HCT116 (cell line): ENCODE measurements at regions not wholly inside any gene's neighbourhood (a gene's known extent, or its start where the extent isn't known, plus 50 kb on each side); places are given as distances from the start of the nearest gene placed in this dataset.

Experiments used
- ATAC-seq: fragments of 200-7000 bp; cut with Tn5 transposase; 2 replicates; pipeline ENCODE4 v1.9.1; 2020; ENCODE audit warnings: mild to moderate bottlenecking, moderate library complexity
- BruUV-seq: library from RNA; stranded (reverse); fragments of 400-500 nt; replicated peaks from 2 replicates; lab custom pipeline; 2021; lab: Mats Ljungman, UMichigan
- CTCF ChIA-PET: fragments of 300-600 bp; sonication (Branson Sonifier 250); formaldehyde crosslinking; loops from one replicate; lab custom pipeline; 2021; ENCODE audit warnings: antibody characterized with exemption; lab: Charles Lee
- POLR2A ChIA-PET: fragments of 300-600, 350-600 bp; sonication (Branson Sonifier 250); formaldehyde crosslinking; loops from one replicate; lab custom pipeline; 2021; ENCODE audit warnings: antibody characterized with exemption; lab: Charles Lee
- RAD21 ChIA-PET, 2 experiments: fragments of 300-600 bp; sonication (Branson Sonifier 250); formaldehyde crosslinking; loops; one replicate each; lab custom pipeline; 2023; ENCODE audit warnings: low total read pairs in 2 of 2; ENCODE audit not compliant: uncharacterized antibody in 2 of 2, unreplicated experiment in 2 of 2, low non-redundant PET in 1 of 2; lab: Charles Lee
- DNase-seq: peaks from one replicate; pipeline ENCODE4 v3.0.0-alpha.2; 2010; ENCODE audit warnings: low read depth, low spot score
- H2AFZ ChIP-seq: fragments of 200-600 bp; shearing (Covaris generic), sonication (generic); 2 replicates; pipeline ENCODE4 v1.6.1; 2017; ENCODE audit warnings: low read depth, mixed run types, mixed read lengths, antibody characterized with exemption, low read length; ENCODE audit not compliant: poor library complexity, severe bottlenecking
- H3K27ac ChIP-seq: 2 replicates; pipeline ENCODE4 v1.5.1; 2012; ENCODE audit warnings: low read depth, low read length
- H3K27me3 ChIP-seq: fragments of 200-600 bp; sonication (generic); 2 replicates; pipeline ENCODE4 v1.6.1; 2016; ENCODE audit warnings: mixed run types, low read length, mixed read lengths; ENCODE audit not compliant: insufficient read depth
- H3K36me3 ChIP-seq, 2 experiments: fragments of 200-500 bp in 1 of 2; fragments of 200-600 bp in 1 of 2; sonication (Bioruptor generic) in 1 of 2; sonication (generic) in 1 of 2; 2 replicates each; pipeline versions ENCODE4 v1.5.1 to v1.6.1; 2014 to 2016; ENCODE audit warnings: low read length in 2 of 2, inconsistent platforms in 1 of 2, mixed read lengths in 1 of 2, mixed run types in 1 of 2; ENCODE audit not compliant: insufficient read depth in 2 of 2, control insufficient read depth in 1 of 2
- H3K4me1 ChIP-seq, 2 experiments: fragments of 200-600 bp in 1 of 2; sonication (generic) in 1 of 2; 2 replicates each; pipeline versions ENCODE4 v1.5.1 to v1.6.1; 2012 to 2017; ENCODE audit warnings: low read length in 2 of 2, inconsistent platforms in 1 of 2, mild to moderate bottlenecking in 1 of 2, mixed read lengths in 1 of 2, mixed run types in 1 of 2, moderate library complexity in 1 of 2; ENCODE audit not compliant: insufficient read depth in 2 of 2, control insufficient read depth in 1 of 2
- H3K4me2 ChIP-seq: fragments of 200-600 bp; sonication (generic); 2 replicates; pipeline ENCODE4 v1.6.1; 2017; ENCODE audit warnings: mixed run types, low read length, mixed read lengths
- H3K4me3 ChIP-seq, 2 experiments: fragments of 200-600 bp in 1 of 2; sonication (generic) in 1 of 2; replicated peaks in 1 of 2; 2 replicates each; pipeline ENCODE4 v1.5.1; 2011 to 2016; ENCODE audit warnings: low read length in 2 of 2, control low read depth in 1 of 2, low read depth in 1 of 2, mild to moderate bottlenecking in 1 of 2, mixed read lengths in 1 of 2, mixed run types in 1 of 2
- H3K79me2 ChIP-seq: fragments of 200-600 bp; sonication (generic); 2 replicates; pipeline ENCODE4 v1.6.1; 2017; ENCODE audit warnings: mild to moderate bottlenecking, mixed run types, low read length, moderate library complexity, mixed read lengths; ENCODE audit not compliant: insufficient read depth
- H3K9ac ChIP-seq: fragments of 200-600 bp; sonication (generic); 2 replicates; pipeline ENCODE4 v1.6.1; 2016; ENCODE audit warnings: low read length, mixed read lengths
- H3K9me2 ChIP-seq: fragments of 200-600 bp; sonication (generic), shearing (Covaris generic); 2 replicates; pipeline ENCODE4 v1.6.1; 2017; ENCODE audit warnings: mixed run types, mild to moderate bottlenecking, moderate library complexity; ENCODE audit not compliant: insufficient read depth
- H3K9me3 ChIP-seq, 2 experiments: fragments of 200-500 bp in 1 of 2; fragments of 200-600 bp in 1 of 2; sonication (Bioruptor generic) in 1 of 2; sonication (generic) in 1 of 2; 2 replicates each; pipeline ENCODE4 v1.6.1; 2014 to 2017; ENCODE audit warnings: low read length in 2 of 2, mixed read lengths in 2 of 2, inconsistent platforms in 1 of 2, low read depth in 1 of 2, mild to moderate bottlenecking in 1 of 2, mixed run types in 1 of 2, moderate library complexity in 1 of 2; ENCODE audit not compliant: control insufficient read depth in 1 of 2, insufficient read depth in 1 of 2
- H4K20me1 ChIP-seq: fragments of 200-600 bp; sonication (generic), shearing (Covaris generic); 2 replicates; pipeline ENCODE4 v1.6.1; 2017; ENCODE audit warnings: mixed run types, mild to moderate bottlenecking, moderate library complexity; ENCODE audit not compliant: insufficient read depth
- CBX3 ChIP-seq: IDR thresholded peaks from 2 replicates; pipeline ENCODE4 v1.6.1; 2012; ENCODE audit warnings: low read depth
- EGR1 ChIP-seq: IDR thresholded peaks from 2 replicates; pipeline ENCODE4 v1.6.1; 2012; ENCODE audit warnings: low read depth
- ELF1 ChIP-seq: IDR thresholded peaks from 2 replicates; pipeline ENCODE4 v1.6.1; 2012; ENCODE audit warnings: low read depth, borderline replicate concordance
- EZH2 ChIP-seq: fragments of 200-600 bp; sonication (generic); IDR thresholded peaks from 2 replicates; pipeline ENCODE4 v1.6.1; 2017; ENCODE audit warnings: antibody characterized with exemption, mixed run types
- EZH2phosphoT487 ChIP-seq: fragments of 200-600 bp; IDR thresholded peaks from 2 replicates; pipeline ENCODE4 v1.6.1; 2018; ENCODE audit warnings: antibody characterized with exemption, borderline replicate concordance
- FOSL1 ChIP-seq: IDR thresholded peaks from 2 replicates; pipeline ENCODE4 v1.6.1; 2012; ENCODE audit warnings: low read depth
- POLR2A ChIP-seq: IDR thresholded peaks from 2 replicates; pipeline ENCODE4 v1.7.0; 2011; ENCODE audit warnings: borderline replicate concordance; ENCODE audit not compliant: insufficient read depth, insufficient read length; ENCODE audit errors: extremely low read depth
- POLR2AphosphoS5 ChIP-seq: IDR thresholded peaks from 2 replicates; pipeline ENCODE4 v1.6.1; 2011; ENCODE audit warnings: mild to moderate bottlenecking, low read depth, low read length, moderate library complexity
- SP1 ChIP-seq: IDR thresholded peaks from 2 replicates; pipeline ENCODE4 v1.6.1; 2012; ENCODE audit warnings: low read depth
- SRF ChIP-seq: IDR thresholded peaks from 2 replicates; pipeline ENCODE4 v1.6.1; 2012; ENCODE audit warnings: low read depth
- TCF7L2 ChIP-seq: IDR thresholded peaks from 2 replicates; pipeline ENCODE4 v1.7.0; 2011; ENCODE audit warnings: borderline replicate concordance, inconsistent platforms; ENCODE audit not compliant: insufficient read depth, insufficient read length; ENCODE audit errors: extremely low read depth
- YY1 ChIP-seq: IDR thresholded peaks from 2 replicates; pipeline ENCODE4 v1.6.1; 2011; ENCODE audit warnings: low read length, low read depth, moderate library complexity, mild to moderate bottlenecking; ENCODE audit not compliant: insufficient replicate concordance; ENCODE audit errors: extremely low read depth
- ZFX ChIP-seq: fragments of 450-650 bp; IDR thresholded peaks from 2 replicates; pipeline ENCODE4 v1.6.1; 2017
- intact Hi-C: fragments of 100-400 bp; cut with micrococcal nuclease; formaldehyde crosslinking; loops from 2 replicates; pipeline ENCODE4 v1.10.0; 2022
- TF ChIP-seq, protein P1 (sequence below): IDR thresholded peaks from 2 replicates; pipeline ENCODE4 v1.6.1; 2012; ENCODE audit warnings: low read depth
- TF ChIP-seq, protein P2 (sequence below): IDR thresholded peaks from 2 replicates; pipeline ENCODE4 v1.6.1; 2012
- TF ChIP-seq, protein P3 (sequence below), 3 experiments: fragments of 200-600 bp in 1 of 3; sonication (generic) in 1 of 3; IDR thresholded peaks in 2 of 3; conservative IDR thresholded peaks in 1 of 3; 2 replicates each; pipeline ENCODE4 v1.5.1; 2012 to 2017; ENCODE audit warnings: low read depth in 2 of 3, low read length in 2 of 3, antibody characterized with exemption in 1 of 3, borderline replicate concordance in 1 of 3, control low read depth in 1 of 3, mild to moderate bottlenecking in 1 of 3, mixed read lengths in 1 of 3, mixed run types in 1 of 3, moderate library complexity in 1 of 3; ENCODE audit not compliant: insufficient read depth in 1 of 3
- TF ChIP-seq, protein P4 (sequence below): IDR thresholded peaks from 2 replicates; pipeline ENCODE4 v1.6.1; 2012

DNA sequence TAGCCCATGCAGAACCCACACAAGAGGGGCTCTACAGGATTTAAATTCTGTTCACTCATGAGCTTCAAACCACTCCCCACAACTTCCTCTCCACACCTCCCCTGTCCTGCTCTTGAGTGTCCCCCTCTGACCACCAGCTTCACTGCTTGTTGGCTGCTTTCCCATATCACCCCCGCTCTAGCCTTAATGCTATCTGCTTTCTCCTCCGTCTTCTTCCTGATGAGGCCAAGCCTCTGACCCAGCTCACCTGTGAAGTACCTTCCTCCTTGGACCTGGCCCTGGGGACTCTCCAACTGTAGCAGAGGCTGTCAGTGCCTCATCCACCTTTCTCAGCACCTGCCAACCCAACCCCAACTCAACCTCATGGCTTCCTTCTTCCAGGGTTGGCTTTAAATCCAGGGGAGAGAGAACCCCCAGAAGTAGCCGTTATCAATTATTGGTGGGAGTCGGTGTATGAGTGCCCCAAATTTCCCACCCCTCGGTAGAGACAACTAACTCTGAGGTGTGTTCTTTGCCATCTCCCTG, 174.8 kb downstream of the MINAR1 start:
- no peaks in the 10 kb centered on the region for H3K36me3 ChIP-seq
- TF ChIP-seq SRF (no peak), POLR2A (no peak), ZFX (no peak), FOSL1 (no peak), ELF1 (no peak), YY1 (no peak), TCF7L2 (no peak), SP1 (no peak), POLR2AphosphoS5 (no peak), CBX3 (no peak), EZH2 (no peak), EZH2phosphoT487 (no peak), EGR1 (no peak)
- TF ChIP-seq, protein P1, sequence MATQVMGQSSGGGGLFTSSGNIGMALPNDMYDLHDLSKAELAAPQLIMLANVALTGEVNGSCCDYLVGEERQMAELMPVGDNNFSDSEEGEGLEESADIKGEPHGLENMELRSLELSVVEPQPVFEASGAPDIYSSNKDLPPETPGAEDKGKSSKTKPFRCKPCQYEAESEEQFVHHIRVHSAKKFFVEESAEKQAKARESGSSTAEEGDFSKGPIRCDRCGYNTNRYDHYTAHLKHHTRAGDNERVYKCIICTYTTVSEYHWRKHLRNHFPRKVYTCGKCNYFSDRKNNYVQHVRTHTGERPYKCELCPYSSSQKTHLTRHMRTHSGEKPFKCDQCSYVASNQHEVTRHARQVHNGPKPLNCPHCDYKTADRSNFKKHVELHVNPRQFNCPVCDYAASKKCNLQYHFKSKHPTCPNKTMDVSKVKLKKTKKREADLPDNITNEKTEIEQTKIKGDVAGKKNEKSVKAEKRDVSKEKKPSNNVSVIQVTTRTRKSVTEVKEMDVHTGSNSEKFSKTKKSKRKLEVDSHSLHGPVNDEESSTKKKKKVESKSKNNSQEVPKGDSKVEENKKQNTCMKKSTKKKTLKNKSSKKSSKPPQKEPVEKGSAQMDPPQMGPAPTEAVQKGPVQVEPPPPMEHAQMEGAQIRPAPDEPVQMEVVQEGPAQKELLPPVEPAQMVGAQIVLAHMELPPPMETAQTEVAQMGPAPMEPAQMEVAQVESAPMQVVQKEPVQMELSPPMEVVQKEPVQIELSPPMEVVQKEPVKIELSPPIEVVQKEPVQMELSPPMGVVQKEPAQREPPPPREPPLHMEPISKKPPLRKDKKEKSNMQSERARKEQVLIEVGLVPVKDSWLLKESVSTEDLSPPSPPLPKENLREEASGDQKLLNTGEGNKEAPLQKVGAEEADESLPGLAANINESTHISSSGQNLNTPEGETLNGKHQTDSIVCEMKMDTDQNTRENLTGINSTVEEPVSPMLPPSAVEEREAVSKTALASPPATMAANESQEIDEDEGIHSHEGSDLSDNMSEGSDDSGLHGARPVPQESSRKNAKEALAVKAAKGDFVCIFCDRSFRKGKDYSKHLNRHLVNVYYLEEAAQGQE, result no peak
- TF ChIP-seq, protein P2, sequence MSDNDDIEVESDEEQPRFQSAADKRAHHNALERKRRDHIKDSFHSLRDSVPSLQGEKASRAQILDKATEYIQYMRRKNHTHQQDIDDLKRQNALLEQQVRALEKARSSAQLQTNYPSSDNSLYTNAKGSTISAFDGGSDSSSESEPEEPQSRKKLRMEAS, result no peak
- TF ChIP-seq, protein P3, sequence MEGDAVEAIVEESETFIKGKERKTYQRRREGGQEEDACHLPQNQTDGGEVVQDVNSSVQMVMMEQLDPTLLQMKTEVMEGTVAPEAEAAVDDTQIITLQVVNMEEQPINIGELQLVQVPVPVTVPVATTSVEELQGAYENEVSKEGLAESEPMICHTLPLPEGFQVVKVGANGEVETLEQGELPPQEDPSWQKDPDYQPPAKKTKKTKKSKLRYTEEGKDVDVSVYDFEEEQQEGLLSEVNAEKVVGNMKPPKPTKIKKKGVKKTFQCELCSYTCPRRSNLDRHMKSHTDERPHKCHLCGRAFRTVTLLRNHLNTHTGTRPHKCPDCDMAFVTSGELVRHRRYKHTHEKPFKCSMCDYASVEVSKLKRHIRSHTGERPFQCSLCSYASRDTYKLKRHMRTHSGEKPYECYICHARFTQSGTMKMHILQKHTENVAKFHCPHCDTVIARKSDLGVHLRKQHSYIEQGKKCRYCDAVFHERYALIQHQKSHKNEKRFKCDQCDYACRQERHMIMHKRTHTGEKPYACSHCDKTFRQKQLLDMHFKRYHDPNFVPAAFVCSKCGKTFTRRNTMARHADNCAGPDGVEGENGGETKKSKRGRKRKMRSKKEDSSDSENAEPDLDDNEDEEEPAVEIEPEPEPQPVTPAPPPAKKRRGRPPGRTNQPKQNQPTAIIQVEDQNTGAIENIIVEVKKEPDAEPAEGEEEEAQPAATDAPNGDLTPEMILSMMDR (IDR thresholded peaks at IDR 0.05 in 2 of 3, conservative IDR thresholded peaks at IDR 0.05 in 1 of 3; ENCODE audit: borderline replicate concordance in 1 of 3, insufficient read depth in 1 of 3, low read depth in 2 of 3, low read length in 2 of 3), result no peak
- TF ChIP-seq, protein P4, sequence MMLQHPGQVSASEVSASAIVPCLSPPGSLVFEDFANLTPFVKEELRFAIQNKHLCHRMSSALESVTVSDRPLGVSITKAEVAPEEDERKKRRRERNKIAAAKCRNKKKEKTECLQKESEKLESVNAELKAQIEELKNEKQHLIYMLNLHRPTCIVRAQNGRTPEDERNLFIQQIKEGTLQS, result no peak
- TF ChIP-seq, all 23 proteins: peak for 0
- no peaks in the 10 kb centered on the region for H4K20me1 ChIP-seq
- ChIA-PET CTCF (interaction anchor here (1.5 kb wide), 1 partner anchor 11 kb away, joined by 8 read pairs; no protein-coding TSS in a partner anchor), POLR2A (no interaction called here), RAD21 (no interaction called here)
- ATAC-seq (no peak), DNase-seq (no peak)
- H3K4me3 ChIP-seq, result no peak overlapping the region
- no peaks in the 10 kb centered on the region for H3K79me2 ChIP-seq
- no peak overlapping the region for H3K4me2 ChIP-seq
- H3K9me2 ChIP-seq, result no peaks in the 10 kb centered on the region
- no peak overlapping the region for H3K9ac ChIP-seq
- no TSS peak for BruUV-seq
- H3K4me1 ChIP-seq, result no peaks in the 10 kb centered on the region
- no peaks in the 10 kb centered on the region for H3K9me3 ChIP-seq
- intact Hi-C loops, result no loop called here
- peaks cover 90% of the 10 kb centered on the region for H3K27me3 ChIP-seq
- no peak overlapping the region for H2AFZ ChIP-seq
- no peak overlapping the region for H3K27ac ChIP-seq
